ENCODE measurements at regions not wholly inside any gene's neighbourhood (a gene's known extent, or its start where the extent isn't known, plus 50 kb on each side); places are given as distances from the start of the nearest gene placed in this dataset.
"Not testable (repeated sequence)": the region's sequence is repeated elsewhere in the genome, so short reads cannot be mapped to it uniquely, and the experiment has no call there.

- DNase-seq: no peak
Measured at GRCh38 chr16:35197656-35198055, 1738.2 kb downstream of the TP53TG3F start.

GRCh38 chr16:35198223-35199199 lies 1739.1 kb downstream of the TP53TG3F start:
- no peak for DNase-seq

GRCh38 chr16:35200662-35201061 lies 1741.2 kb downstream of the TP53TG3F start:
- no peak for DNase-seq

GRCh38 chr16:35201151-35201550 lies 1741.7 kb downstream of the TP53TG3F start:
- DNase-seq: no peak

GRCh38 chr16:35203636-35204035 lies 1744.2 kb downstream of the TP53TG3F start:
- no peak for DNase-seq

GRCh38 chr16:35207059-35207999 lies 1747.9 kb downstream of the TP53TG3F start:
- DNase-seq: no peak

GRCh38 chr16:35208001-35208935 lies 1748.9 kb downstream of the TP53TG3F start:
- no peak for DNase-seq

- no peak for DNase-seq
Measured at GRCh38 chr16:35210681-35211433, 1751.4 kb downstream of the TP53TG3F start.

- DNase-seq: no peak
Measured at GRCh38 chr16:35214840-35215239, 1755.4 kb downstream of the TP53TG3F start.

- no peak for DNase-seq
Measured at GRCh38 chr16:35215287-35215686, 1755.9 kb downstream of the TP53TG3F start.

GRCh38 chr16:35216261-35216660 lies 1756.8 kb downstream of the TP53TG3F start:
- not testable (repeated sequence) for DNase-seq

GRCh38 chr16:35221482-35222185 lies 1762.2 kb downstream of the TP53TG3F start:
- DNase-seq: no peak

GRCh38 chr16:35234679-35235078 lies 1775.3 kb downstream of the TP53TG3F start:
- no peak for DNase-seq

GRCh38 chr16:35239561-35239960 lies 1780.1 kb downstream of the TP53TG3F start:
- DNase-seq: no peak

GRCh38 chr16:35249051-35249450 lies 1789.6 kb downstream of the TP53TG3F start:
- DNase-seq: no peak

- no peak for DNase-seq
Measured at GRCh38 chr16:35252356-35252936, 1793.0 kb downstream of the TP53TG3F start.

- DNase-seq: no peak
Measured at GRCh38 chr16:35255186-35255803, 1795.9 kb downstream of the TP53TG3F start.

GRCh38 chr16:35255816-35256215 lies 1796.4 kb downstream of the TP53TG3F start:
- DNase-seq: no peak

- no peak for DNase-seq
Measured at GRCh38 chr16:35258381-35258780, 1799.0 kb downstream of the TP53TG3F start.

GRCh38 chr16:35295856-35296255 lies 1836.4 kb downstream of the TP53TG3F start:
- no peak for DNase-seq

All from NCI-H524 (cell line).